22Rv1 (cell line): ENCODE measurements at regions not wholly inside any gene's neighbourhood (a gene's known extent, or its start where the extent isn't known, plus 50 kb on each side); places are given as distances from the start of the nearest gene placed in this dataset.
A peak's percentile ranks its signal among the peaks of the same experiment; 100 is the strongest.

Experiments
- H3K27ac ChIP-seq: fragments of 450-650 bp; 2 replicates; pipeline ENCODE4 v1.5.1; 2017
- ZFX ChIP-seq: fragments of 450-650 bp; IDR thresholded peaks from 2 replicates; pipeline ENCODE4 v1.6.1; 2017; ENCODE audit warnings: antibody characterized with exemption, borderline replicate concordance
- TF ChIP-seq, protein P1 (sequence below): fragments of 450-650 bp; IDR thresholded peaks from 2 replicates; pipeline ENCODE4 v1.5.1; 2017; ENCODE audit warnings: mild to moderate bottlenecking

DNA sequence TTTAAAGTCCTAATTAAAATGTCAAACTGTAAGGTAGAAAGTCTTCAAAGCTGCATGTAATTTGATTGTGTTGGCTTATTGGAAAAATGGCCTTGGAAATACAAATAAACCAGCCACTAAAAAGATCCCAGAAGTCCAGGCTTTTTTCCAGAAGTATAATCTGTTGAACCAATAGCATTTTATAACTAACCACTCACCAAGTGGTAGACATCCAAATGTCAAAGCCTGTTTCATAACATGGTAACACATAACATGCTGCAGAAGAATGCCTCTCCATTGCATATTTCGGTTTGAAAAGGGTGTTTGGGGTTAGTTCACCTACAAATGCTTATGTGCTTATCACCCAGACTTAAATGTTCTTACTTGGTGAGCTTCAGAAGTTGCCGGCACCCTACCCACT lies 183.7 kb upstream of the DIO2 start:
- no peak overlapping the region for H3K27ac ChIP-seq
- no peak for TF ChIP-seq ZFX
- TF ChIP-seq, protein P1, sequence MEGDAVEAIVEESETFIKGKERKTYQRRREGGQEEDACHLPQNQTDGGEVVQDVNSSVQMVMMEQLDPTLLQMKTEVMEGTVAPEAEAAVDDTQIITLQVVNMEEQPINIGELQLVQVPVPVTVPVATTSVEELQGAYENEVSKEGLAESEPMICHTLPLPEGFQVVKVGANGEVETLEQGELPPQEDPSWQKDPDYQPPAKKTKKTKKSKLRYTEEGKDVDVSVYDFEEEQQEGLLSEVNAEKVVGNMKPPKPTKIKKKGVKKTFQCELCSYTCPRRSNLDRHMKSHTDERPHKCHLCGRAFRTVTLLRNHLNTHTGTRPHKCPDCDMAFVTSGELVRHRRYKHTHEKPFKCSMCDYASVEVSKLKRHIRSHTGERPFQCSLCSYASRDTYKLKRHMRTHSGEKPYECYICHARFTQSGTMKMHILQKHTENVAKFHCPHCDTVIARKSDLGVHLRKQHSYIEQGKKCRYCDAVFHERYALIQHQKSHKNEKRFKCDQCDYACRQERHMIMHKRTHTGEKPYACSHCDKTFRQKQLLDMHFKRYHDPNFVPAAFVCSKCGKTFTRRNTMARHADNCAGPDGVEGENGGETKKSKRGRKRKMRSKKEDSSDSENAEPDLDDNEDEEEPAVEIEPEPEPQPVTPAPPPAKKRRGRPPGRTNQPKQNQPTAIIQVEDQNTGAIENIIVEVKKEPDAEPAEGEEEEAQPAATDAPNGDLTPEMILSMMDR = no peak

DNA sequence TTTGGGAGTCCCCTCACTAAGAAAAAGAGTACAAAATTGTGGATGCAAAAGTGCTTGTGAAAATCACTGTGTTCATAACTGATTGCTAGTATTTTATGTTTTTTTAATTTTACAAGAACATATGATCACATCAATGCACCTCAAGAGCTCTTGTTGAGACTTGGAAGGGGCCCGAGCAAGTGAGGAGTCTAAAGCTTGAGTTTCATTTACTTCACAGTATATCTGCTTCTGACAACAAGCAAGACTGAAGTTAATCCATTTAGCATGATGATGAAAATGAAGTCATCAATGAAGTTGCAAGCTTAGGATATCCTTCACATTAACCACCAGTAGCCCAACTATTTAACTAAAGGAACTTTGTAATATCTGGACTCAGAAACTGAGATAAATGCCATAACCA lies 182.5 kb upstream of the DIO2 start:
- no peak overlapping the region for H3K27ac ChIP-seq
- TF ChIP-seq, protein P1 = no peak
- no peak for TF ChIP-seq ZFX

DNA sequence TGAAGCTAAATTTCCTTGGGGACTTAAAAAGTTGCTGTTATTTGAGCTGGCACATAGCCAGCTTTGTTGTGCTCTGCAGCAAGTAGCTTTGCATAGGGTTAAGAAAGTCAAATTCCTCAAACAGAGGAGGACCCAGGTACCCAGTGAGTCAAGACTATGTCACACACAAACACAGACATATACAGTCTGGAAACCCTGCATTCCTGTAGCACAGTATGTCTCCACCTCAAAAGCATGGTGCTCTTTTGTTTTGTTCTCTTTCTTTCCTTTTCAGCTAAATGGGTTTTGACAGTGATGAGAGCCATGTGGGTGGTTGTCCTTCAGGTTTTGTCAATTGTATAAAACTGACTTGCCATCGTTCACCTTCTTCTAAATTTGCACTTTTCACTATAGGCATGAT lies 179.6 kb upstream of the DIO2 start:
- TF ChIP-seq ZFX = no peak
- TF ChIP-seq, protein P1 = no peak
- no peak overlapping the region for H3K27ac ChIP-seq

DNA sequence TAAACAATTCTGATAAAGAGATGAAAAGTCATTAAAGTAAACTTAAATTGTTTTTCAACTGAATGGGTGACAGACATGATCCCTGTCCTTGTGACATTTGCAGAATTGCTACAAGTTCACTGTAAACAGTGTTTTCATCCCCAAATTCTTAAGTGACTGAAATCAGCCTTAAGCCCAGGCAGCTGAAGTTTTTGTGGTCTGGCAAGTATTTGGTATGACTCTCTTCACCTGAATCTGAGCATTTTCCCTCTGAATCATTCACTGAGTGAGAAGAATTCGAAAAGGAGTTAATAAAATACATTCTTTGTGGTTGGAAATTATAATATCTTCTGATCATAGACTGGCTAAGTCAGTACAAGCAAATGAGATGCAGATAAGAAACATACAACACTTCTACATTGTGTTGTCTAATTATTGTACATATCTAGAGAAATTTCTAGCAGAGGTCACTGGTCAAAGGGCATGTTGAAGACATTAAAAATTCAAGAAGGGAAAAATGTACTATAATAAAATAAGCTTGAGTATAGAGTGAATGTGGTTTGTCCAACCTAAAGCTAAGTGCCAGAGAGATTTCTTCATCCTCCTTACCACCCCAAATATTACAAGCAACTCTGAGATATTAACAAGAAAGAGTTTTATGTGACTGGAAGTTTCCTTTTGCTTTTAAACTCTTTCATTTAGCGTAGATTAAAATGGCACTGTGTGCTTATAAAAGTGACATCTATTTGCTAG lies 177.8 kb upstream of the DIO2 start:
- no peak for TF ChIP-seq ZFX
- TF ChIP-seq, protein P1 = no peak
- no peak overlapping the region for H3K27ac ChIP-seq

DNA sequence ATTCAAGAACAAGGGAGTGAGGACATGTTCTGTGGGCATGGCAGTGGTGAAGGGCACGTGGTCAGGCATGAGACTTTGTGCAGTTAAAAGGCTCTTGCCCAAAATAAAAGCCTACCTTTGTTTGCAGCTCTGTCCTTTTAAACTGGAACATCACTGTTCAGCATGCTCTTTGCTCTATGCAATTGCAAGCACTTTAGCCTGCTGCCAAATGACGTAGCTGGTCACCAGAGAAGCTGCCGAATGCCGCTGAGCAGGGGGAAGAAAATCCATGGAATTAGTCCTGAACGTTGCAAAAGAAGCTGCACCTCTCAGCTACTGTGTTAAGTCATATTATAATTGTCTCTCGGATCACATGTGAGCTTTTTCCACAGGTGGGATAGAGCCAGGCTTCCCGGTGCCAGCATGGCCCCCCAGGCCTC lies 176.3 kb upstream of the DIO2 start:
- H3K27ac ChIP-seq = no peak overlapping the region
- TF ChIP-seq, protein P1 = no peak
- TF ChIP-seq ZFX = no peak

DNA sequence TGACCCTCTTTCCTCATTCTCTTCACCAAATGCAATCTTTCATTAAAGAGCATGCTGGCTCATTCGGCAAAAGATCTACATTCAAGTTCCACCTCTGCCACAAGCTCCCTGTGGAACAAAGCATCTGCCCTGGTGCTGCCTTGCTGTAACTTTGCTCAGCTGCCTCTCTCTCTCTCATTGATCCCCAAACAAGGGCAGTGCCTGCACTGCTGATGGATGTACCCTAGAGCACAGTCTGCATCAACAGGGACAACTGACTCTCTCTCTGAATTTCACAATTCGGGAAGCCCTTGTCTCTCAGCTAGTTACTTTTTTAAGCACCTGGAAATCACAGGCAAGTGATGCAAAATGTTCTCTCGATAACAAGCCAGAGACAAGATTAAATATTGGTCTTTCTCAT lies 174.0 kb upstream of the DIO2 start:
- TF ChIP-seq ZFX = no peak
- TF ChIP-seq, protein P1 = no peak
- peak overlapping the region; percentile 16; the same call in 1 of the 2 replicates for H3K27ac ChIP-seq

DNA sequence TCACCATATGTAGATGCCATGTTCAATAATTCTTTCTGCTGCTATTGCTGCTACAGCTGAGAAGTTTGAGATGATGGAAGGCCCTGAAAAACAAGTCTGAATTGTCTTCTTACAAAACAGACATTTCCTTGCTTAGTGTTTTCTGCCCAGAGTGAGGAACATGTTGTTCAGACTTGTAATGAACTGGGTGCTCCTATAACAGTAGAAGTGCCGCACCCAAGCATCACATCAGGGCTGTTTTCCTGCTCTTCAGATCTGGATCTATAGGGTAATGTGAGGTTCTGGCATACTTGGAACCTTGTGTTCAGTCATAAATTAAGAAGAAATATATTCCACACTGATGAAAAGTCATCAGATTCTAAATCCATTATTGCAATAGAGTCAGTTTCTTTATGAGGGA lies 171.9 kb upstream of the DIO2 start:
- TF ChIP-seq, protein P1 = no peak
- TF ChIP-seq ZFX = no peak
- no peak overlapping the region for H3K27ac ChIP-seq
